Stimulated activated CD4-positive, alpha-beta T cell treated with anti-CD3 and anti-CD28 coated beads, Interleukin-2, amount 100 ng/mL, for 24 hours (primary cell): ENCODE measurements at regions not wholly inside any gene's neighbourhood (a gene's known extent, or its start where the extent isn't known, plus 50 kb on each side); places are given as distances from the start of the nearest gene placed in this dataset.
"Not testable (repeated sequence)": the region's sequence is repeated elsewhere in the genome, so short reads cannot be mapped to it uniquely, and the experiment has no call there.

Source experiments
- DNase-seq, 2 donors: peaks; one replicate each; pipeline ENCODE4 v3.0.0-alpha.2; 2020

DNA sequence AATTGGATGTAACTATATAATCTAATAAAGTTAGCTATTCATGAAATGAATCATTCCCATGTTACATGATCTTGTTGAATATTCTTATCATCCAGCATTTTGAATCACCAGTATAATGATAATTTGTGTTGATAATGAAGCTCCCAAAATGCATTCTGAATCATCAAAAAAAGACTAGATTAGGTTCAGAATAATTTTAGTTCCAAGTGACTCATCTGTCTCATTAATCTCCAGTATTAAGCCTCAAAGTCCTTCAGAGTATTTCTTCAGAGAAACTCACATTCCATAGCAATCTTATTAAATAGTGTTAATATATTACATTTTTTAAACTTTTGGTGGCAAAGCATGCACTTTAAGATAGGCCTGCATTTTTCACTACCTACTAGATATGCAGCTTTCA lies 207.5 kb downstream of the SLITRK5 start:
- no peak for DNase-seq

DNA sequence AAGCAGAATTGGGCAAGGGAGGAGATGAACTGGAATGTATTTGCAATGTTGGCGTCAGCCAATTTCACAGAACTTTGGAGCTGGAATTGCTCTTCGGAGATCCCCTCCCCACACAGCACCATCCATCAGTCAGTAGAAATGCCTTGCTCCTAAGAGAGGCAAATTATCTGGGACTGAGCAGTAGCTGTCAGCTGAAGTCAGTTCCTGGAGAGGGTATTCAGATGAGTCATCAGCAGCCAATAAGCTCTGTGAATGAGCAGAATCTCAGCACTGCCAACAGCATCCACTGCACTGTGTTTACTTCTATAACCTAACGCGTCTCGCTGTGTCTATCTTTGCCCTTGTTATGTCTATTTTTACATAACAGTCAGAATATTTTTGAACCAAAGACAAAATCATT lies 213.7 kb downstream of the SLITRK5 start:
- DNase-seq = no peak

DNA sequence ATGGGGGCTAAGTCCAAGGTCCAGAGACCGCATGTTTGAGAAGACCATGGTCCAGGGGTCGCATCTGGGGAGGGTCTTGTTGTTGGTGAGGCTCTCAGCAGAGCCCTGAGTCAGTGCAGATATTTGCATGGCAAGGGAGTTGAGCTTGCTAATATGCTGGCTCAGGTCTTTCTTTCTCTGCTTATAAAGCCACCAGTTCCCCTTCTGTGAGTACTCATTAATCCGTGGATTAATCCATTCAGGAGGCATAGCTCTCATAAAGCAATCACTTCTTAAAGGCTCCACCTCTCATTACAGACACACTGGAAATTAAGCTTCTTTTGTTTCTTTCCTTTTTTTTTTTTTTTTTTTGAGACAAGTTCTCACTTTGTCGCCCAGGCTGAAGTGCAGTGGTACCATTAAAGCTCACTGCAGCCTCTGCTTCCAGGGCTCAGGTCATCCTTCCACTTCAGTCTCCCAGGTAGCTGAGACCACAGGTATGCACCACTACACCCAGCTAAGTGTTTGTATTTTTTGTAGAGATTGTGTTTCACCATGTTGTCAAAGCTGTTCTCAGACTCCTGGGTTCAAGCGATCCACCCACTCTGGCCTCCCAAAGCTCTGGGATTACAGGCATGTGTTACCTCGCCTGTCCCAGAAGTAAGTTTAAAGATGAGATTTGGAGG lies 216.4 kb downstream of the SLITRK5 start:
- no peak for DNase-seq

DNA sequence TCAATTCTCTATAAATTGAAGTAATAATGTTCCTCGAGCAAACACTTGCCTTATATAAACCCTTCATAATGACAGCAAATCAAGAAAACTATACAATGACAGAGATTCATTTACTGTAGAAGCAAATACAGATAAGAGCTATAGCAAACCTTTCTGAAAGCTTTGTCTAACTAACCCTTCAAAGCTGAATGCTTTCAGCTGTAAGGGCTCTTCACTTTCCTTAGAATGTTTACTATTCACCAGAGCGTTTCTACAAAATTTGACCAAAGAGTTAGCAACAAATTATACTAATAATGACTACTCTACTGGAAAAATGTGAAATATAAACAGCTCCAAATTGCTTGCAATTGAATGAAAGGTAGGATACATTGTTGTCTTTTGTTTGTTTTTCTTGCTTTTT lies 218.1 kb downstream of the SLITRK5 start:
- DNase-seq = no peak

DNA sequence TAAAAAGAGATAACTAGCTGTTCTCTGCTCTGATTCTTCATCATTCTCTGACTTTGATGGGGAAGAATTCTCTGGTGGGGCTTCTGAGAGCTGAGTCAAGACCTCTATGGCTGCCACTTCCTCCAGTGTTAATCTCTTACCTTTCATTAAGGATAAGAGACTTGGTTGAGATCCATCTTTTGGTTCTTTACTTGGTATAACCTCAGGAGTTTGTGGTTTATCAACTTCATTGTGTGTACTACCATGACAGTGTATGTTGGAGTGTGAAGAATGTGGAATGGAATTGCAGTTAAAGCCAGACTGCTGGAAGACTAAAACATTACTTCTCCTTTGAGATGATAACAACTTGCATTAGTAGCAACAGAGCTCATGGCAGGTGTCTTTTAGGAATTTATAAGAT lies 222.0 kb downstream of the SLITRK5 start:
- DNase-seq = no peak

DNA sequence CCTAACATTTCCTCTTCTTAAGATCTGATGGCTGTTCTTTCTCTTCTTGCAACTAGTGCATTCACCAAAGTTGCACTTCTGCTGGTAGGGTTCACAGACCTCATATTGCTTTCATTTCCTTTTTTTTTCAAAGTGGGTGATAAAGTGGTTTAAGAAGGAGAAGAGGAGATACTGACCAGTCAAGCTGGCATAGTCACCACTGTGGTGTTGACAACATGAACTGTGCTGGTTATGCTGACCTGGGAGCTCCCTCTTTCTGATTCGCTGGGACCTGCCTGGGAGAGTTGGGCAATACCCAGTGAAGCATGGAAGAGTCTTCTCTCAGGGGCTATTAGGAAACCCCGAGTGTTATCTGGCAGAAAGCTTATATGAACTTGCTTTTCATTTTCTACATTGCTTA lies 222.9 kb downstream of the SLITRK5 start:
- DNase-seq = no peak

- DNase-seq = no peak
Measured at GRCh38 chr13:87903553-87903952, 232.4 kb downstream of the SLITRK5 start.

- no peak for DNase-seq
Measured at GRCh38 chr13:87906411-87906810, 235.2 kb downstream of the SLITRK5 start.

GRCh38 chr13:87907202-87907601 lies 236.0 kb downstream of the SLITRK5 start:
- DNase-seq = no peak

GRCh38 chr13:87919956-87920355 lies 248.8 kb downstream of the SLITRK5 start:
- no peak for DNase-seq

- no peak for DNase-seq
Measured at GRCh38 chr13:87923753-87924152, 252.6 kb downstream of the SLITRK5 start.

DNA sequence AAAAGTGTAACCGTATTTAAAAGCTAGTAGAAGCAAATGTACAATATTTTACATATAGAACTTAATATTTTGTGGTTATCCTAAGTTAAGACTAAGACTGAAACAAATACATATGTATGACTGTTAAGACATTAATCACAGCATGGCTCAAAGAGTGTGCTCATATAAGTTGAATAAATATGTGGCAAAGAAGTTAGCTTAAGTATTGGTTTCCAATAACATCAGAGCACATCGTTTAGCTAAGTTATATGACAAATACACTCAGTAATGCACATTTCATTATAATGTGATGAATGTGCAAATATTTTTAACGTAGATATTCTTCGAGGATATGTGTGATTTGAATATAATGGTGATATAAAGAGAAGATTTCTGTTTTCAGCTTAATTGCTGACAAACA lies 253.8 kb downstream of the SLITRK5 start:
- no peak for DNase-seq

GRCh38 chr13:87940776-87941175 lies 269.6 kb downstream of the SLITRK5 start:
- no peak for DNase-seq

- no peak for DNase-seq
Measured at GRCh38 chr13:87941226-87941625, 270.1 kb downstream of the SLITRK5 start.

DNA sequence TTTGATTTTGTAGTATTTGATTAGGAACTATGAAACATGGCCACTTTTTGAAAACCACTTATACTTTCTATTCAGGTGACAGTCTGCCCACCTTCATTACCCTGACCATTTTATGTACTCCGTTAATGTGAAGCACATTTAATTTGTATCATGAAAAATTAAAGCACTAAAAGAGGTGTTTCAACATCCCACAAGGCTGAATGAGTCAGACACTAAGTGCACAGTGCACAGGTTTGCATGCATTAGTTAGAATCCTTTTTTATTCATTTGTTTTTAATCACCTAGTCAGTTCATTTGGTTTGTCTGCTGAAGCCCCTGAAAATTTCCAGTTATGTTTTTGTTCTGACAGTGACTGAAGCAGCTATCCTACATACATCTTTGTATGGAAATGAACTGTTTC lies 271.0 kb downstream of the SLITRK5 start:
- no peak for DNase-seq

GRCh38 chr13:87944038-87944437 lies 272.9 kb downstream of the SLITRK5 start:
- DNase-seq = no peak

DNA sequence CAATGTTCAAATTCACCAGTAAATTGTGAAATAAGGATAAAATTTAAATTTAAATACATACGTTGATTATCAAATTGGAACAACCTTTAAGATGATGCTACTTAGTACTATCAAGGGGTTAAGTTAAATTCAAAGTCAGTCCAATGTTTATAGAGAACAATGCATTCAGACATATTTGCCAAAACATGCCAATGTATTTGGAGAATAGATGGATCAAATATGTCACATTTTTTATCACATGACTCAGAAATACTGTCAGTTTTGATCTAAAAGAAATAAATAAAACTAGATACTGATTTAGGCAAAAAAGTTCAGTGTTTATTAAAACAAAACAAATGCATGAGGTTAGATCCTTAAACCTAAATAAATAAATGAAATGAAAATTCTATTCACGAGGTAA lies 281.2 kb downstream of the SLITRK5 start:
- DNase-seq = no peak

DNA sequence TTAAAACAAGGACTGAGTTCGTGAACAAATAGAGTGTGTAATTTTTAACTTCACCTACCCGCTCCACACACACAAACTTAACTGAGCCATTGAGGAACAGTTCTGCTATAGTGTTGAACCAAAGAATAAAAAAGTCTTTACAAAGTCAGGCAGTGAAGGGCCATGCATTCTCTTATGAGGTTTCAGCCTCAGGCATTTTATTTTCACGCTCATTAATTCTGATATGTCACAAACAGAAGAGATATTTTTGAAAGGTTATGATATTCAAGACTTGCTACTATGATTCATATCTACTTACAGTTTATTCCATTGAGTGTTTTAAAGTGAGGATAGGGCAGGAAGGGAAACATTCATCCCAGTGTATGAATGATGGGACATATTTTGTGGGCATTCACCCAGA lies 282.2 kb downstream of the SLITRK5 start:
- DNase-seq = no peak

GRCh38 chr13:87954091-87954490 lies 282.9 kb downstream of the SLITRK5 start:
- no peak for DNase-seq

- no peak for DNase-seq
Measured at GRCh38 chr13:87961546-87961945, 290.4 kb downstream of the SLITRK5 start.

DNA sequence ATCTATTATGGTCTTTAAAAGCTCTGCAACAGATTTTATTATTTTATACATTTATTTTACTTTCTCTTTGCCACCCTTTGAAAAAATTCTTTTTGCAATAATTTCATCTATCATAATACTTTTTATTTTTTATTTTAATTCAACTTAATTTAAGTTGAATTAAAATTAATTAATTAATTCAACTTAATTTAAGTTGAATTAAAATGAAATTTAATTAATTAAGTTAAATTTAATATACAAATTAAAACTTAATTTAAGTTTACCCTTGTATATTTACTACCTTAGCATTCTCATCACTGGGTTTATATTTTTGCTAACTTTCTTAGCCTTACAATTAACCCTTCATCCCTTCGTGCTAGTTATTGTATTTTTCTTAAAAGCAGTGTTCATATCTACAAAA lies 301.4 kb downstream of the SLITRK5 start:
- DNase-seq = no peak

GRCh38 chr13:87975035-87975434 lies 303.9 kb downstream of the SLITRK5 start:
- DNase-seq = no peak

DNA sequence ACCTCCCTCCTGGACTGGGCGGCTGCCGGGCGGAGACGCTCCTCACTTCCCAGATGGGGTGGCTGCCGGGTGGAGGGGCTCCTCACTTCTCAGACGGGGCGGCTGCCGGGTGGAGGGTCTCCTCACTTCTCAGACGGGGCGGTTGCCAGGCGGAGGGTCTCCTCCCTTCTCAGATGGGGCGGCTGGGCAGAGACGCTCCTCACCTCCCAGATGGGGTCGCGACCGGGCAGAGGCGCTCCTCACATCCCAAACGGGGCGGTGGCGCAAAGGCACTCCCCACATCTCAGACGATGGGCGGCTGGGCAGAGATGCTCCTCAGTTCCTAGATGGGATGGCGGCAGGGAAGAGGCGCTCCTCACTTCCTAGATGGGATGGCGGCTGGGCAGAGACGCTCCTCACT lies 305.5 kb downstream of the SLITRK5 start:
- DNase-seq = not testable (repeated sequence)

- no peak for DNase-seq
Measured at GRCh38 chr13:87981416-87981815, 310.2 kb downstream of the SLITRK5 start.

DNA sequence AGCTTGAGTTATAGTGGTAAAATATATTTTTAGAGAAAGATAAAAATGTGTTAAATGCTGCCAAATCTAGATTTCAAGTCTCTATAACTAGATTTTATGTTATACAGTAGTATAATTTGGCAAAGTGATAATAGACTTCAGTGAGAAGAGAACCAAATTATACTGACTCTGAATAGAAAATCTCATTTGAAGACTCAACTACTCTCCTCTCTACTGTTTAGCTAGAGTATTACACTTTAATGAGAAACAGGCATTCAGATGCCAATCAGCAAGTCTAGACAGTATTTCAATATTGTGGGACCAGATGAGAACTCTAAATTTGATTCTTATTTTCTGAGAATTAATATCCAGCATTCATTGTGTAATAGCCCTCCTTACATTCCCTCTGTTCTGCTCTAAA lies 311.2 kb downstream of the SLITRK5 start:
- no peak for DNase-seq
